ENCODE measurements at regions not wholly inside any gene's neighbourhood (a gene's known extent, or its start where the extent isn't known, plus 50 kb on each side); places are given as distances from the start of the nearest gene placed in this dataset.

DNA sequence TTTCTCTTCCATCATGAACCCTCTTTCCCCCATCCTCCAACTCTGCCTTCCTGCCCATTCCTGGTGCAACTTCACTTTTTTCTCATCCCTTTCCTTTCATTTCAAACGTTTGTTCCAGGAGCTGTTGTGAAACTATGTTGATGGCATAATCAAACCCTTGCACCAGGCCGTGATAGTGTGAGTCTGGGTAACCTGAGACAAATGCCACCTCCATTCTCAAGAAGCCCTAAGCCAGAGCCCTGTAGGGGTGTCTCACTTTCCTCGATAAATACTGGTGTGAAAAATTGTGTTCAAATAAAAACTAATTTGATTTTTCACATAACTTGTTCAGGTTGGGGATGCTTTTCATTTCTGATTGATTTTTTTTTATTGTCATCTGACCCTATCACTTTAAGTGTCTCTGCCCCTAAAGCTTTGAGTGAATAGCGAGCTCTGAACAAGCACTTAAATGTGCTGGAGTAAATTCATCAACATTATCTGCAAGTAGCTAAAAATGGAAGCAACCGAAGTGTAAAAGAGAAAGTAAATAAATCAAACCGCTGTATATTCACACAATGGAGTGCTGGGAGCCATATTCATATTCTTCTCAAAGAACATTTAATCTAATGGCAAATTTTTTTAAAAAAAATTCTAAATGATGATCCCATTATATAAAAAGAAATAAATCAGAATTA, 303.1 kb upstream of the CDYL start:
- H3K9me3 ChIP-seq (replicated peaks; ENCODE audit: control insufficient read depth, insufficient read depth, low read length), result no peaks in the 10 kb centered on the region
- H3K27me3 ChIP-seq (ENCODE audit: control insufficient read depth in 2 of 2, insufficient read depth in 2 of 2, low read length in 2 of 2), result peaks cover 0 to 5% of the 10 kb centered on the region in 2 experiments
- no peak for DNase-seq (ENCODE audit: low read depth, low spot score)
- no peaks in the 10 kb centered on the region for H3K36me3 ChIP-seq (ENCODE audit: control insufficient read depth in 2 of 2, extremely low read depth in 1 of 2, insufficient read depth in 2 of 2, low read length in 2 of 2)
- H2AFZ ChIP-seq (ENCODE audit: low read depth, low read length), result no peak overlapping the region
- ChIA-PET CTCF (interaction anchor here (0.8 kb wide), 1 partner anchor 159 kb away, joined by 3 read pairs; no protein-coding TSS in a partner anchor), POLR2A (no interaction called here)
- H3K4me1 ChIP-seq (ENCODE audit: control insufficient read depth, extremely low read depth, insufficient read depth, low read length), result no peaks in the 10 kb centered on the region
- TF ChIP-seq MYC (IDR thresholded peaks at IDR 0.05; ENCODE audit: low read depth, low read length) (no peak), EZH2 (IDR thresholded peaks at IDR 0.05; ENCODE audit: borderline replicate concordance, low read depth, low read length, severe bottlenecking) (no peak), FOS (IDR thresholded peaks at IDR 0.05; ENCODE audit: borderline replicate concordance, insufficient read depth, low read length) (no peak), GATA2 (IDR thresholded peaks at IDR 0.05; ENCODE audit: insufficient read depth, insufficient read length, low read depth, low read length) (no peak), JUN (IDR thresholded peaks at IDR 0.05; ENCODE audit: borderline replicate concordance, insufficient read depth, insufficient read length, low read depth) (no peak), POLR2A (IDR thresholded peaks at IDR 0.05; ENCODE audit: low read depth, low read length) (no peak), POLR2AphosphoS5 (IDR thresholded peaks at IDR 0.05; ENCODE audit: insufficient read depth, low read depth, low read length) (no peak)
- TF ChIP-seq, protein P1, sequence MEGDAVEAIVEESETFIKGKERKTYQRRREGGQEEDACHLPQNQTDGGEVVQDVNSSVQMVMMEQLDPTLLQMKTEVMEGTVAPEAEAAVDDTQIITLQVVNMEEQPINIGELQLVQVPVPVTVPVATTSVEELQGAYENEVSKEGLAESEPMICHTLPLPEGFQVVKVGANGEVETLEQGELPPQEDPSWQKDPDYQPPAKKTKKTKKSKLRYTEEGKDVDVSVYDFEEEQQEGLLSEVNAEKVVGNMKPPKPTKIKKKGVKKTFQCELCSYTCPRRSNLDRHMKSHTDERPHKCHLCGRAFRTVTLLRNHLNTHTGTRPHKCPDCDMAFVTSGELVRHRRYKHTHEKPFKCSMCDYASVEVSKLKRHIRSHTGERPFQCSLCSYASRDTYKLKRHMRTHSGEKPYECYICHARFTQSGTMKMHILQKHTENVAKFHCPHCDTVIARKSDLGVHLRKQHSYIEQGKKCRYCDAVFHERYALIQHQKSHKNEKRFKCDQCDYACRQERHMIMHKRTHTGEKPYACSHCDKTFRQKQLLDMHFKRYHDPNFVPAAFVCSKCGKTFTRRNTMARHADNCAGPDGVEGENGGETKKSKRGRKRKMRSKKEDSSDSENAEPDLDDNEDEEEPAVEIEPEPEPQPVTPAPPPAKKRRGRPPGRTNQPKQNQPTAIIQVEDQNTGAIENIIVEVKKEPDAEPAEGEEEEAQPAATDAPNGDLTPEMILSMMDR (IDR thresholded peaks at IDR 0.05; ENCODE audit: extremely low read depth in 1 of 2, insufficient read depth in 1 of 2, low read depth in 1 of 2, low read length in 2 of 2), result no peak
- TF ChIP-seq, protein P2, sequence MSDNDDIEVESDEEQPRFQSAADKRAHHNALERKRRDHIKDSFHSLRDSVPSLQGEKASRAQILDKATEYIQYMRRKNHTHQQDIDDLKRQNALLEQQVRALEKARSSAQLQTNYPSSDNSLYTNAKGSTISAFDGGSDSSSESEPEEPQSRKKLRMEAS (IDR thresholded peaks at IDR 0.05; ENCODE audit: insufficient read depth, insufficient read length), result no peak
- H3K27ac ChIP-seq (ENCODE audit: insufficient read depth, low read depth, low read length), result no peak overlapping the region
- no peaks in the 10 kb centered on the region for H3K79me2 ChIP-seq (ENCODE audit: control insufficient read depth, insufficient read depth, low read length)
- BruUV-seq (replicated peaks), result no TSS peak
- H3K9me1 ChIP-seq (replicated peaks; ENCODE audit: control insufficient read depth, extremely low read depth, insufficient read depth, low read length), result no peaks in the 10 kb centered on the region
- intact Hi-C loops (cut with micrococcal nuclease), result no loop called here
- no peak for FAIRE-seq
- H3K4me3 ChIP-seq (replicated peaks in 1 of 3; ENCODE audit: insufficient read depth in 1 of 3, low read depth in 1 of 3, low read length in 3 of 3), result no peak overlapping the region
- dilution Hi-C loops (cut with MboI; ENCODE audit: extremely low pct_ligation_motif_present, low sequenced_read_pairs), result no loop called here
- H3K4me2 ChIP-seq (ENCODE audit: insufficient read depth, low read length), result no peak overlapping the region
- no peak overlapping the region for H3K9ac ChIP-seq (replicated peaks; ENCODE audit: extremely low read depth, insufficient read depth, low read length)
- no peaks in the 10 kb centered on the region for H4K20me1 ChIP-seq (replicated peaks; ENCODE audit: control insufficient read depth, extremely low read depth, insufficient read depth, low read length)
